ENCODE measurements at regions not wholly inside any gene's neighbourhood (a gene's known extent, or its start where the extent isn't known, plus 50 kb on each side); places are given as distances from the start of the nearest gene placed in this dataset.

- no peak for TF ChIP-seq POLR2A (IDR thresholded peaks at IDR 0.05)
- TF ChIP-seq CTCF (IDR thresholded peaks at IDR 0.05), result no peak
Measured at GRCh38 chr20:7710440-7710839, 229.8 kb downstream of the HAO1 start.

All from uterus (tissue), 2 donors.